ENCODE measurements at regions not wholly inside any gene's neighbourhood (a gene's known extent, or its start where the extent isn't known, plus 50 kb on each side); places are given as distances from the start of the nearest gene placed in this dataset.

- TF ChIP-seq CTCF (conservative IDR thresholded peaks at IDR 0.05 in 1 of 2, IDR thresholded peaks at IDR 0.05 in 1 of 2; ENCODE audit: extremely low read depth in 1 of 2, insufficient read depth in 1 of 2, low read depth in 1 of 2, low read length in 2 of 2) = no peak
- no peak for TF ChIP-seq EZH2 (IDR thresholded peaks at IDR 0.05; ENCODE audit: borderline replicate concordance, low read length)
Measured at GRCh38 chr12:25020621-25021243, 71.8 kb upstream of the BCAT1 start.
